Transverse colon (tissue), 4 donors: ENCODE measurements at regions not wholly inside any gene's neighbourhood (a gene's known extent, or its start where the extent isn't known, plus 50 kb on each side); places are given as distances from the start of the nearest gene placed in this dataset.

Source experiments
- DNase-seq: peaks from one replicate; pipeline ENCODE4 v3.0.0-alpha.2; 2019
- H3K27ac ChIP-seq, 4 donors: fragments of 200-600 bp; sonication (generic); 2 replicates each; pipeline ENCODE4 v1.5.1; 2016 to 2018; ENCODE audit warnings: inconsistent platforms in 4 of 4
- H3K27me3 ChIP-seq: fragments of 200-600 bp; sonication (generic); 2 replicates; pipeline ENCODE4 v1.5.1; 2017; ENCODE audit warnings: inconsistent platforms
- H3K36me3 ChIP-seq, 4 donors: fragments of 200-600 bp; sonication (generic); 2 replicates each; pipeline ENCODE4 v1.5.1; 2017 to 2019; ENCODE audit warnings: inconsistent platforms in 4 of 4
- H3K4me1 ChIP-seq, 4 donors: fragments of 200-600 bp; sonication (generic); 2 replicates each; pipeline ENCODE4 v1.5.1; 2017 to 2020; ENCODE audit warnings: inconsistent platforms in 4 of 4
- H3K4me3 ChIP-seq, 4 donors: fragments of 200-600 bp; sonication (generic); 1 replicate in 1 of 4; 2 replicates in 3 of 4; pipeline versions ENCODE4 v1.5.1 to v1.6.1; 2017 to 2019; ENCODE audit warnings: inconsistent platforms in 4 of 4
- H3K9me3 ChIP-seq, 2 donors: fragments of 200-600 bp; sonication (generic); 2 replicates each; pipeline ENCODE4 v1.5.1; 2017 to 2019; ENCODE audit warnings: inconsistent platforms in 2 of 2
- CTCF ChIP-seq, 5 experiments: fragments of 200-600 bp in 3 of 5; fragments of 450-650 bp in 2 of 5; sonication (generic) in 3 of 5; IDR thresholded peaks; 1 replicate in 2 of 5; 2 replicates in 3 of 5; pipeline ENCODE4 v1.5.1; 2016 to 2017; ENCODE audit warnings: antibody characterized with exemption in 5 of 5, inconsistent platforms in 3 of 5, mild to moderate bottlenecking in 2 of 5, moderate library complexity in 1 of 5
- EP300 ChIP-seq: sonication (generic); formaldehyde crosslinking; IDR thresholded peaks from one replicate; pipeline ENCODE4 v1.6.1; 2017; ENCODE audit warnings: antibody characterized with exemption, low read depth
- POLR2A ChIP-seq: fragments of 450-650 bp; IDR thresholded peaks from one replicate; pipeline ENCODE4 v1.6.1; 2016; ENCODE audit warnings: antibody characterized with exemption, mild to moderate bottlenecking, moderate library complexity
- POLR2AphosphoS5 ChIP-seq, 3 donors: sonication (generic); formaldehyde crosslinking; IDR thresholded peaks; one replicate each; pipeline ENCODE4 v1.6.1; 2016; ENCODE audit warnings: antibody characterized with exemption in 3 of 3
- WGBS, 2 donors: methylation state at CpG; one replicate each; pipeline ENCODE4 v1.1.5; 2018; ENCODE audit warnings: low coverage in 1 of 2; 5-methylcytosine and 5-hydroxymethylcytosine counted together
- in situ Hi-C, 4 donors: fragments of 200-750 bp; cut with MboI; loops; one replicate each; pipeline versions ENCODE4 v1.15.0 to v1.15.1; 2017; ENCODE audit warnings: low sequenced_read_pairs in 3 of 4, low pct_ligation_motif_present in 1 of 4, low pct_unique_long_range_greater_than_20kb in 1 of 4
- intact Hi-C: fragments of 100-400 bp; cut with DNase I; formaldehyde crosslinking; loops from one replicate; pipeline ENCODE4 v1.15.1; 2023; ENCODE audit warnings: low total_unique reads

- no peak overlapping the region for H3K4me3 ChIP-seq
- in situ Hi-C loops (no loop called here), intact Hi-C loops (no loop called here)
- no peaks in the 10 kb centered on the region for H3K36me3 ChIP-seq
- H3K4me1 ChIP-seq = no peaks in the 10 kb centered on the region
- no peaks in the 10 kb centered on the region for H3K27me3 ChIP-seq
- no peak for TF ChIP-seq EP300
- TF ChIP-seq POLR2A = no peak
- TF ChIP-seq POLR2AphosphoS5 (IDR thresholded peaks at IDR 0.05) = no peak
- TF ChIP-seq CTCF (IDR thresholded peaks at IDR 0.05) = no peak
- 68 to 83% methylated on average over 4 of the region's 4 CpGs for WGBS, 2 donors
- H3K9me3 ChIP-seq = no peaks in the 10 kb centered on the region
- no peak overlapping the region for H3K27ac ChIP-seq
- DNase-seq = no peak
Observed at GRCh38 chr9:117945286-117945685, 241.1 kb downstream of the TLR4 start.

GRCh38 chr9:117951127-117951526, 246.9 kb downstream of the TLR4 start:
- intact Hi-C loops = no loop called here

GRCh38 chr9:117952581-117952980, 248.4 kb downstream of the TLR4 start:
- intact Hi-C loops = no loop called here
- TF ChIP-seq POLR2AphosphoS5 (IDR thresholded peaks at IDR 0.05) = no peak
- TF ChIP-seq POLR2A = no peak
- TF ChIP-seq CTCF (IDR thresholded peaks at IDR 0.05) = no peak
- no peak for TF ChIP-seq EP300
- Histone ChIP-seq H3K36me3 (no peaks in the 10 kb centered on the region), H3K9me3 (no peaks in the 10 kb centered on the region), H3K27me3 (no peaks in the 10 kb centered on the region), H3K4me1 (no peaks in the 10 kb centered on the region), H3K27ac (no peak overlapping the region), H3K4me3 (no peak overlapping the region)
- in situ Hi-C loops = no loop called here
- WGBS, 2 donors = 55 to 60% methylated on average over 2 of the region's 2 CpGs
- no peak for DNase-seq

More at GRCh38 chr9:117951127-117951526, 246.9 kb downstream of the TLR4 start:
- in situ Hi-C loops = no loop called here
- Histone ChIP-seq H3K27ac (no peak overlapping the region), H3K4me3 (no peak overlapping the region), H3K4me1 (no peaks in the 10 kb centered on the region), H3K36me3 (no peaks in the 10 kb centered on the region), H3K27me3 (no peaks in the 10 kb centered on the region), H3K9me3 (no peaks in the 10 kb centered on the region)
- 93 to 94% methylated on average over 7 of the region's 7 CpGs for WGBS, 2 donors
- no peak for DNase-seq
- TF ChIP-seq POLR2AphosphoS5 (IDR thresholded peaks at IDR 0.05) (no peak), POLR2A (no peak), EP300 (no peak), CTCF (IDR thresholded peaks at IDR 0.05) (no peak)

- intact Hi-C loops (loop anchor here (5.0 kb wide), 1 partner anchor 1770 kb away; no protein-coding TSS in a partner anchor), in situ Hi-C loops (no loop called here)
- no peak for DNase-seq
- H3K4me3 ChIP-seq = no peak overlapping the region
- no peak overlapping the region for H3K27ac ChIP-seq
- H3K27me3 ChIP-seq = no peaks in the 10 kb centered on the region
- TF ChIP-seq POLR2AphosphoS5 (IDR thresholded peaks at IDR 0.05) (no peak), CTCF (IDR thresholded peaks at IDR 0.05) (no peak)
- WGBS, 2 donors = 35 to 79% methylated on average over 2 of the region's 2 CpGs
- H3K9me3 ChIP-seq = no peaks in the 10 kb centered on the region
- H3K4me1 ChIP-seq = no peaks in the 10 kb centered on the region
- H3K36me3 ChIP-seq = no peaks in the 10 kb centered on the region
Observed at GRCh38 chr9:117957267-117957666, 253.1 kb downstream of the TLR4 start.
